GM12891 (cell line): ENCODE measurements at regions not wholly inside any gene's neighbourhood (a gene's known extent, or its start where the extent isn't known, plus 50 kb on each side); places are given as distances from the start of the nearest gene placed in this dataset.

Experiments used
- PAX5 ChIP-seq: IDR thresholded peaks from 2 replicates; pipeline ENCODE4 v1.6.1; 2011; ENCODE audit warnings: low read length, moderate library complexity, mild to moderate bottlenecking; ENCODE audit not compliant: insufficient read depth, severe bottlenecking
- POLR2A ChIP-seq: IDR thresholded peaks from 2 replicates; pipeline ENCODE4 v1.6.1; 2011; ENCODE audit warnings: low read depth, low read length, control low read depth
- POLR2AphosphoS5 ChIP-seq: IDR thresholded peaks from 2 replicates; pipeline ENCODE4 v1.6.1; 2011; ENCODE audit warnings: low read depth, low read length, control low read depth
- POU2F2 ChIP-seq: IDR thresholded peaks from 2 replicates; pipeline ENCODE4 v1.6.1; 2011; ENCODE audit warnings: low read depth, mild to moderate bottlenecking, control low read depth, low read length, moderate library complexity
- TAF1 ChIP-seq: IDR thresholded peaks from 2 replicates; pipeline ENCODE4 v1.6.1; 2011; ENCODE audit warnings: low read depth, low read length, control low read depth

- no peak for TF ChIP-seq POLR2A
- no peak for TF ChIP-seq POLR2AphosphoS5
- no peak for TF ChIP-seq TAF1
- TF ChIP-seq POU2F2: no peak
- TF ChIP-seq PAX5: no peak
Observed at GRCh38 chr17:53483704-53484103, 339.0 kb upstream of the KIF2B start.
